Stimulated activated naive CD8-positive, alpha-beta T cell treated with anti-CD3 and anti-CD28 coated beads, Interleukin-15, Interleukin-2, amounts not matched to agents 100 ng/mL and 50 ng/mL, for 24 hours (primary cell): ENCODE measurements at regions not wholly inside any gene's neighbourhood (a gene's known extent, or its start where the extent isn't known, plus 50 kb on each side); places are given as distances from the start of the nearest gene placed in this dataset.

Source experiments
- H3K27ac Mint-ChIP-seq: one replicate; pipeline ENCODE4 v1.8.0; 2021; ENCODE audit warnings: mild to moderate bottlenecking, mixed read lengths
- H3K27me3 Mint-ChIP-seq: one replicate; pipeline ENCODE4 v1.8.0; 2021; ENCODE audit warnings: mixed read lengths
- H3K36me3 Mint-ChIP-seq: one replicate; pipeline ENCODE4 v1.8.0; 2021; ENCODE audit warnings: low read depth, mixed read lengths
- H3K4me1 Mint-ChIP-seq: one replicate; pipeline ENCODE4 v1.8.0; 2021; ENCODE audit warnings: low read depth, mixed read lengths
- H3K4me3 Mint-ChIP-seq: one replicate; pipeline ENCODE4 v1.8.0; 2021; ENCODE audit warnings: mild to moderate bottlenecking, mixed read lengths
- H3K9me3 Mint-ChIP-seq: one replicate; pipeline ENCODE4 v1.8.0; 2021; ENCODE audit warnings: mixed read lengths

GRCh38 chr15:39230205-39230907, 350.5 kb upstream of the THBS1 start:
- no peak overlapping the region for H3K27ac Mint-ChIP-seq
- H3K27me3 Mint-ChIP-seq, result peaks cover 7% of the 10 kb centered on the region
- no peaks in the 10 kb centered on the region for H3K4me1 Mint-ChIP-seq
- no peak overlapping the region for H3K4me3 Mint-ChIP-seq
- no peaks in the 10 kb centered on the region for H3K36me3 Mint-ChIP-seq
- H3K9me3 Mint-ChIP-seq, result no peaks in the 10 kb centered on the region

- H3K4me1 Mint-ChIP-seq, result no peaks in the 10 kb centered on the region
- no peaks in the 10 kb centered on the region for H3K9me3 Mint-ChIP-seq
Observed at GRCh38 chr15:39230908-39231285, 350.0 kb upstream of the THBS1 start.

GRCh38 chr15:39232512-39232911, 348.4 kb upstream of the THBS1 start:
- Mint-ChIP-seq H3K36me3 (no peaks in the 10 kb centered on the region), H3K27ac (no peak overlapping the region), H3K9me3 (no peaks in the 10 kb centered on the region), H3K4me3 (no peak overlapping the region), H3K4me1 (no peaks in the 10 kb centered on the region), H3K27me3 (peaks cover 4% of the 10 kb centered on the region)

More at GRCh38 chr15:39230908-39231285, 350.0 kb upstream of the THBS1 start:
- Mint-ChIP-seq H3K27me3 (peaks cover 7% of the 10 kb centered on the region), H3K4me3 (no peak overlapping the region), H3K36me3 (no peaks in the 10 kb centered on the region), H3K27ac (no peak overlapping the region)

- no peaks in the 10 kb centered on the region for H3K9me3 Mint-ChIP-seq
- H3K27me3 Mint-ChIP-seq, result peaks cover 10% of the 10 kb centered on the region
- H3K4me3 Mint-ChIP-seq, result no peak overlapping the region
- no peaks in the 10 kb centered on the region for H3K36me3 Mint-ChIP-seq
- H3K27ac Mint-ChIP-seq, result no peak overlapping the region
- no peaks in the 10 kb centered on the region for H3K4me1 Mint-ChIP-seq
Observed at GRCh38 chr15:39235084-39235795, 345.6 kb upstream of the THBS1 start.

- H3K9me3 Mint-ChIP-seq, result no peaks in the 10 kb centered on the region
- peaks cover 10% of the 10 kb centered on the region for H3K27me3 Mint-ChIP-seq
- no peaks in the 10 kb centered on the region for H3K4me1 Mint-ChIP-seq
- H3K4me3 Mint-ChIP-seq, result no peak overlapping the region
- no peaks in the 10 kb centered on the region for H3K36me3 Mint-ChIP-seq
- H3K27ac Mint-ChIP-seq, result no peak overlapping the region
Observed at GRCh38 chr15:39236375-39236774, 344.5 kb upstream of the THBS1 start.

GRCh38 chr15:39238443-39238842, 342.4 kb upstream of the THBS1 start:
- H3K27ac Mint-ChIP-seq, result no peak overlapping the region
- peaks cover 10% of the 10 kb centered on the region for H3K27me3 Mint-ChIP-seq
- no peaks in the 10 kb centered on the region for H3K36me3 Mint-ChIP-seq
- no peaks in the 10 kb centered on the region for H3K4me1 Mint-ChIP-seq
- no peaks in the 10 kb centered on the region for H3K9me3 Mint-ChIP-seq
- H3K4me3 Mint-ChIP-seq, result no peak overlapping the region

GRCh38 chr15:39239562-39239961, 341.3 kb upstream of the THBS1 start:
- H3K4me3 Mint-ChIP-seq, result no peak overlapping the region

GRCh38 chr15:39242345-39242744, 338.5 kb upstream of the THBS1 start:
- Mint-ChIP-seq H3K27ac (no peak overlapping the region), H3K4me3 (no peak overlapping the region), H3K36me3 (no peaks in the 10 kb centered on the region), H3K9me3 (no peaks in the 10 kb centered on the region), H3K27me3 (peaks cover 18% of the 10 kb centered on the region), H3K4me1 (no peaks in the 10 kb centered on the region)

More at GRCh38 chr15:39239562-39239961, 341.3 kb upstream of the THBS1 start:
- no peaks in the 10 kb centered on the region for H3K36me3 Mint-ChIP-seq
- no peak overlapping the region for H3K27ac Mint-ChIP-seq
- H3K4me1 Mint-ChIP-seq, result no peaks in the 10 kb centered on the region
- H3K27me3 Mint-ChIP-seq, result peaks cover 14% of the 10 kb centered on the region
- H3K9me3 Mint-ChIP-seq, result no peaks in the 10 kb centered on the region

- peaks cover 18% of the 10 kb centered on the region for H3K27me3 Mint-ChIP-seq
- no peak overlapping the region for H3K27ac Mint-ChIP-seq
- H3K9me3 Mint-ChIP-seq, result no peaks in the 10 kb centered on the region
- H3K4me3 Mint-ChIP-seq, result no peak overlapping the region
- H3K36me3 Mint-ChIP-seq, result no peaks in the 10 kb centered on the region
- no peaks in the 10 kb centered on the region for H3K4me1 Mint-ChIP-seq
Observed at GRCh38 chr15:39243396-39243795, 337.5 kb upstream of the THBS1 start.

GRCh38 chr15:39244776-39245175, 336.1 kb upstream of the THBS1 start:
- H3K27ac Mint-ChIP-seq, result no peak overlapping the region
- no peak overlapping the region for H3K4me3 Mint-ChIP-seq
- H3K36me3 Mint-ChIP-seq, result no peaks in the 10 kb centered on the region
- no peaks in the 10 kb centered on the region for H3K4me1 Mint-ChIP-seq
- peaks cover 11% of the 10 kb centered on the region for H3K27me3 Mint-ChIP-seq
- H3K9me3 Mint-ChIP-seq, result no peaks in the 10 kb centered on the region

- Mint-ChIP-seq H3K4me3 (no peak overlapping the region), H3K4me1 (peaks cover 13% of the 10 kb centered on the region), H3K27ac (no peak overlapping the region), H3K27me3 (peaks cover 11% of the 10 kb centered on the region), H3K36me3 (no peaks in the 10 kb centered on the region), H3K9me3 (no peaks in the 10 kb centered on the region)
Observed at GRCh38 chr15:39246523-39246922, 334.4 kb upstream of the THBS1 start.

GRCh38 chr15:39247574-39247973, 333.3 kb upstream of the THBS1 start:
- peaks cover 11% of the 10 kb centered on the region for H3K27me3 Mint-ChIP-seq
- peaks cover 23% of the 10 kb centered on the region for H3K4me1 Mint-ChIP-seq

GRCh38 chr15:39248204-39248603, 332.7 kb upstream of the THBS1 start:
- Mint-ChIP-seq H3K4me1 (peaks cover 23% of the 10 kb centered on the region), H3K27ac (no peak overlapping the region), H3K27me3 (peaks cover 11% of the 10 kb centered on the region), H3K9me3 (no peaks in the 10 kb centered on the region), H3K36me3 (no peaks in the 10 kb centered on the region), H3K4me3 (no peak overlapping the region)

More at GRCh38 chr15:39247574-39247973, 333.3 kb upstream of the THBS1 start:
- Mint-ChIP-seq H3K9me3 (no peaks in the 10 kb centered on the region), H3K36me3 (no peaks in the 10 kb centered on the region), H3K4me3 (no peak overlapping the region), H3K27ac (no peak overlapping the region)

GRCh38 chr15:39250001-39250400, 330.9 kb upstream of the THBS1 start:
- Mint-ChIP-seq H3K9me3 (no peaks in the 10 kb centered on the region), H3K27ac (no peak overlapping the region), H3K36me3 (no peaks in the 10 kb centered on the region), H3K4me1 (peaks cover 23% of the 10 kb centered on the region), H3K27me3 (peaks cover 8% of the 10 kb centered on the region), H3K4me3 (no peak overlapping the region)

GRCh38 chr15:39250460-39251186, 330.3 kb upstream of the THBS1 start:
- Mint-ChIP-seq H3K36me3 (no peaks in the 10 kb centered on the region), H3K4me1 (peaks cover 23% of the 10 kb centered on the region), H3K27ac (peak overlapping the region; percentile 31), H3K27me3 (peaks cover 14% of the 10 kb centered on the region), H3K9me3 (no peaks in the 10 kb centered on the region), H3K4me3 (no peak overlapping the region)
